GM08714 (cell line): ENCODE measurements at regions not wholly inside any gene's neighbourhood (a gene's known extent, or its start where the extent isn't known, plus 50 kb on each side); places are given as distances from the start of the nearest gene placed in this dataset.
"Not testable (repeated sequence)": the region's sequence is repeated elsewhere in the genome, so short reads cannot be mapped to it uniquely, and the experiment has no call there.

Experiments used
- H3K4me3 ChIP-seq: fragments of 200-500 bp; sonication (Bioruptor generic); 2 replicates; pipeline ENCODE4 v1.5.1; 2014; ENCODE audit warnings: mild to moderate bottlenecking, low read length, inconsistent platforms
- ZNF274 ChIP-seq: IDR thresholded peaks from 2 replicates; pipeline ENCODE4 v1.6.1; 2012; ENCODE audit warnings: mild to moderate bottlenecking, low read depth, low read length

DNA sequence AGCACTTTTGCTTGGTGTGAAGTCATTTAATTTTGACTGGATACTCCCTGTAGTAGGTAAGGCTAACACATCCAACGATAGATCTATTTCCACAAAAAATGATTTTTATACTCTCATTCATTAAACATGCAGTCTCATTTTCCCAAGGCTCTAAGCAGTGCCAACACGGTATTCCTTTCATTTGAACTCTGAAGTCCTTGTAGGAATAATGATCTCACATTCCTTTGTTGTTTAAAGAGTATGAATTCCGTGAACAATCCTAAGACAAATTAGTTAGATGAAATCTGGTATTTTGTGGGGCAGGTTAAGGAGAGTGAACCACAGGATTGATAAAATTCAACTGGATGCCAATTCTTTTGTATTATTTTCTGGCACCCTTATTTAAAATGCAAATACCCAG lies 66.6 kb downstream of the LACC1 start:
- H3K4me3 ChIP-seq = no peak overlapping the region
- no peak for TF ChIP-seq ZNF274

DNA sequence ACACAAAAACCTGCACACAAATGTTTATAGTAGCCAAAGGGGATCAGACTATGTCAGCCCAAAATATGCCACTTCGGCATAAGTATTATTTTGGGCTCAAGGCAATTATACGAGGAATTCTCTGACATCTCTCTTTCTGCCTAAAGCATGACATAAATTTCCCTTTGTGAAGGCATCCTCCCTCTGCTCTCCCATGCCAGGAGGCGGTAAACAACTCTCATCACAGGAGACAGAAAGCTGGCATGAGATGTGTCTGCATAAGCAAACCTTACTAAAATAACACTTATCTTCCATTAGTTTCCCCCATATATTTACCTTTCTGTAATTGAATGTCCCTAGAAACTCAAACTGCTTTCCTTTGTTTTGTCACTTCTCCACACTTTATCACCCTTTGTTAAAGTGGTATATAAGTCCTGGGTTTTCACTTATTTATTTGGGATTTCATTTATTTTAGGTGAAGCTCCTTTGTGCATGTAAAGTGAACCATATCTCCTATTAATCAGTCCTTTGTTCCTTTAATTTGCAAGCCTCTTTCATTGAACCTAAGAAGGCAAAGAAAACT lies 68.3 kb downstream of the LACC1 start:
- no peak for TF ChIP-seq ZNF274
- H3K4me3 ChIP-seq = no peak overlapping the region

DNA sequence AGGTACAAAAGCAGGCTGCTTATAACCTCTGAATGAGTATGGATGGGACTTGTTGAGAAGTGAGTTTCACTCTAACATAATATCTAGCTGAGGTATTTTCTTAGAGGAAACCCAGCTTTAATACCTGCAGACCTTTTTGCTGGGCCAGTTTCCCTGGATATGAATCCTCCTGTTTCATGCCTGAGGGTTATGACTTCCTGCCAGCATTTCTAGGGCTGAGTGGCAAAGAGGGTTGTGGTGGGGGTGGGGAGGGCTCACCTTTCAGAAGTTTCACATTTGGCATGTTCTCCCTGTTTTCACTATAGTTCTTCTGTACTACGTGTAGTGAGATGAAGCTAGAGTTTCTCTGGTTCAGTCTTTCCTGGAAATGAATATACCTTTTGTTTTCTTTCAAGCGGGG lies 73.7 kb downstream of the LACC1 start:
- no peak for TF ChIP-seq ZNF274
- no peak overlapping the region for H3K4me3 ChIP-seq

DNA sequence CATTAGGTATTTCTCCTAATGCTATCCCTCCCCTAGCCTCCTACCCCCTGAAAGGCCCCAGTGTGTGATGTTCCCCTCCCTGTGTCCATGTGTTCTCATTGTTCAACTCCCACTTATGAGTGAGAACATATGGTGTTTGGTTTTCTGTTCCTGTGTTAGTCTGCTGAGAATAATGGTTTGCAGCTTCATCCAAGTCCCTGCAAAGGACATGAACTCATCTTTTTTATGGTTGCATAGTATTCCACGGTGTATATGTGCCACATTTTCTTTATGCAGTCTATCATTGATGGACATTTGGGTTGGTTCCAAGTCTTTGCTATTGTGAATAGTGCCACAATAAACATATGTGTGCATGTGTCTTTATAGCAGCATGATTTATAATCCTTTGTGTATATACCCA lies 77.3 kb downstream of the LACC1 start:
- not testable (repeated sequence) for H3K4me3 ChIP-seq

DNA sequence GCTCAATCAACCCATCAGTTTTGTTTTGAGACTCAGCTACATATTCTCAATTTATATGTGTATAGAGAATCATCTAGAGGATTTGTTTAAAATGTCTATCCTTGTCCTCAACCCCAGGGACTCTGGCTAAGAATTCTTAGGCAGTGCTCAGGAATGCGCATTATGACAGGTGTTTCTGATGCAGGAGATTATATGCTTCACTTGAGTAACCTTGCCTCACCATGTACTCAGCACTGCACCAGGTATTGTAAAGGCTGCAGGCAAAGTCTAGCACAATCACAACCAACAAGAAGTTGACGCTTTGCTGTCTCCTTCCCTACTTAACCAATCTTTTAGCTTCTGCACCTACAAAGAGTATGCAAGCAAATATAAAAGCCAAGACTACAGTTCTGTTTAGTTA lies 79.6 kb downstream of the LACC1 start:
- no peak overlapping the region for H3K4me3 ChIP-seq
- TF ChIP-seq ZNF274 = no peak

DNA sequence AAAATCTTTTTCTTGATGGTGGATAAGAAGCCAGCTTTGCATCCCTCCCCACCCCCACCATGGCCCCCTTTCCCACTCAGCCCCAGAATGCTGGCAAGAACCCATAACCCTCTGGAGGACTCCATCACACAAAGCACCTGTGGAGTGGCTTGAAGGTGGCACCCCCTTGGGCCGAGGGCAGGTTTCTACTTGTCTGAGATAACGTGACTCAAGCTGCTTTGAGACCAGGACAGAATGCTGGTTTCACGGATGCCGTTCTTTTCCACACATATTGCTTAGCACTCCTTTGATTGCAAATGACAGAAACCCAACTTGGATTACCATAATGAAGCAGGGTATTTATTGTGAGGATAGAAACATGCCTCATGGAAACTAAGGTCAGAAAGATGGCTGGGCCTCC lies 82.2 kb downstream of the LACC1 start:
- H3K4me3 ChIP-seq = no peak overlapping the region
- no peak for TF ChIP-seq ZNF274

DNA sequence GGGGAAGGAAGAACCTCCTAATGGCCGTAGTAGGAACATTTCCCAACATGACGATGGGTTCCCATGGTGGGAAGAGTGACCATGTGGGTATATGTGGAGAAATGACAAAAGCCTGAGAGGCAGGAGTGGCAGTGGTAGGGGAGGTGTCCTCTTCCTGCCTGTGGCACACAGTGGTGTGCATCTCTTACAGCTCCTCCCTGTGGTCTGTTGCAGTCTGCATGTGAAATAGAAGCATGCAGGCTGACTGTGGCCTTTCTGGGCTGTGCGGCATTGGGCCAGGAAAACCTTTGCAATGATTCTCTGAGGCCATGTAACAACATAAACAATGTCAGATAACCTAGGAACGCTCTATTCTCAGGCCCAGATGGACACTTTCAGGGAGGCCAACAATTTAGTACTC lies 84.0 kb downstream of the LACC1 start:
- no peak for TF ChIP-seq ZNF274
- no peak overlapping the region for H3K4me3 ChIP-seq

DNA sequence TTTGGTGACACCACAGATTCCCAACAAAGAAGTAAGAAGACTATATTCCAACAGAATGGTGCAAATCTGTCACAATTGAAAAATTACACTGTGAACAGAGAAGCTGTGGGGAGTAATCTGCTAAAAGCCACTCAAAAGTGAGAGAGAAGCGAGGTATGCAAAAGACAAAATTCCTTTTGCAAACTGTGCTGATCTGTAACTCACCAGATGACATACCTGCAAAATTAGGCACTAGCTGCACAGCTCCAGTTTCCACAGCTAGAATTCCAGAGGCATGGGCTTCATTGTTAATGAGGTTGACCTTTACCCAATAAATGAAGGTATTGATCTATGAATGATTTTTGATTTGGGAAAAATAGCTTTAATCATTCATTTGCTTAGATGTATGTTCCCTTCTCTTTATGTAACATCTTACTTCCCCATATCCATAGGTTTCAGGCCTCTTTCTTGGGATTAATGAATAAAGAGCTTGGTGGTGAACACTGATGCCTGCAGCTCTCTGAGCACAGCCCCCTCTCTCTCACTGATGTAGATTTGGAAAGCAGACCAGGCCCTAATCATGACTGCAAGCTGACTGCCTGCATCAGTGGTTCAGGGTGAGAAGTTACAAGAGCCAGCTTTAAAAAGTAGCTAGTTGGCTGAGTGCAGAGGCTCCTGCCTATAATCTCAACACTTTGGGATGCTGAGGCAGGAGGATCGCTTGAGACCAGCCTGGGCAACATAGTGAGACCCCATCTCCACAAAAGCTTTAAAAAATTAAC lies 85.2 kb downstream of the LACC1 start:
- no peak overlapping the region for H3K4me3 ChIP-seq
- no peak for TF ChIP-seq ZNF274

DNA sequence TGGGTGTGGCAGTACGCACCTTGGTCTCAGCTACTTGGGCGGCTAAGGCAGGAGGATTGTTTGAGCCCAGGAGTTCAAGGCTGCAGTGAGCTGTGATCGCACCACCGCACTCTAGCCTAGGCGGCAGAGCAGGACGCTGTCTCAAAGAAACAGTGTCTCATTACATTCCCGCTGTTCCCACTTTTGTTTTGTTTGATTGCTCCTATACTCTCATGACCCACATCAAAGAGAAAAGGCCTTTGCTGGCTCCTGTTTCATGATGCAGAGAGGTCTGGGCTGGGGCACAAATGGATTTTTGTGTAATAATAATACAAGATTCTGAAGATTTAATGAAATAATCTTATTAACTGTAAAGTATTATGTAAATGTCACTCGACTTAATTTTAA lies 85.7 kb downstream of the LACC1 start:
- no peak for TF ChIP-seq ZNF274

DNA sequence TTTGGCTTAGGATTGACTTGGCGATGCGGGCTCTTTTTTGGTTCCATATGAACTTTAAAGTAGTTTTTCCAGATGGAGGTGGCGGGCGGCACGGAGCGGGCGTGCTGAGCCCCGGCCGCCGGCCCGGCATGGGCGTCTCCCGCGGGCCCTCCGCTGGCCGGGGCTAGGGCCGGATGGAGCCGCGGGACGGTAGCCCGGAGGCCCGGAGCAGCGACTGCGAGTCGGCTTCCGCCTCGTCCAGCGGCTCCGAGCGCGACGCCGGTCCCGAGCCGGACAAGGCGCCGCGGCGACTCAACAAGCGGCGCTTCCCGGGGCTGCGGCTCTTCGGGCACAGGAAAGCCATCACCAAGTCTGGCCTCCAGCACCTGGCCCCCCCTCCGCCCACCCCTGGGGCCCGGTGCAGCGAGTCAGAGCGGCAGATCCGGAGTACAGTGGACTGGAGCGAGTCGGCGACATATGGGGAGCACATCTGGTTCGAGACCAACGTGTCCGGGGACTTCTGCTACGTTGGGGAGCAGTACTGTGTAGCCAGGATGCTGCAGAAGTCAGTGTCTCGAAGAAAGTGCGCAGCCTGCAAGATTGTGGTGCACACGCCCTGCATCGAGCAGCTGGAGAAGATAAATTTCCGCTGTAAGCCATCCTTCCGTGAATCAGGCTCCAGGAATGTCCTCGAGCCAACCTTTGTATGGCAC lies 88.7 kb downstream of the LACC1 start:
- H3K4me3 ChIP-seq = not testable (repeated sequence)

More for the DNA sequence above, 85.7 kb downstream of the LACC1 start:
- H3K4me3 ChIP-seq = no peak overlapping the region

DNA sequence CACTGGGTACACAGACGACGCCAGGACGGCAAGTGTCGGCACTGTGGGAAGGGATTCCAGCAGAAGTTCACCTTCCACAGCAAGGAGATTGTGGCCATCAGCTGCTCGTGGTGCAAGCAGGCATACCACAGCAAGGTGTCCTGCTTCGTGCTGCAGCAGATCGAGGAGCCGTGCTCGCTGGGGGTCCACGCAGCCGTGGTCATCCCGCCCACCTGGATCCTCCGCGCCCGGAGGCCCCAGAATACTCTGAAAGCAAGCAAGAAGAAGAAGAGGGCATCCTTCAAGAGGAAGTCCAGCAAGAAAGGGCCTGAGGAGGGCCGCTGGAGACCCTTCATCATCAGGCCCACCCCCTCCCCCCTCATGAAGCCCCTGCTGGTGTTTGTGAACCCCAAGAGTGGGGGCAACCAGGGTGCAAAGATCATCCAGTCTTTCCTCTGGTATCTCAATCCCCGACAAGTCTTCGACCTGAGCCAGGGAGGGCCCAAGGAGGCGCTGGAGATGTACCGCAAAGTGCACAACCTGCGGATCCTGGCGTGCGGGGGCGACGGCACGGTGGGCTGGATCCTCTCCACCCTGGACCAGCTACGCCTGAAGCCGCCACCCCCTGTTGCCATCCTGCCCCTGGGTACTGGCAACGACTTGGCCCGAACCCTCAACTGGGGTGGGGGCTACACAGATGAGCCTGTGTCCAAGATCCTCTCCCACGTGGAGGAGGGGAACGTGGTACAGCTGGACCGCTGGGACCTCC lies 89.4 kb downstream of the LACC1 start:
- H3K4me3 ChIP-seq = not testable (repeated sequence)

DNA sequence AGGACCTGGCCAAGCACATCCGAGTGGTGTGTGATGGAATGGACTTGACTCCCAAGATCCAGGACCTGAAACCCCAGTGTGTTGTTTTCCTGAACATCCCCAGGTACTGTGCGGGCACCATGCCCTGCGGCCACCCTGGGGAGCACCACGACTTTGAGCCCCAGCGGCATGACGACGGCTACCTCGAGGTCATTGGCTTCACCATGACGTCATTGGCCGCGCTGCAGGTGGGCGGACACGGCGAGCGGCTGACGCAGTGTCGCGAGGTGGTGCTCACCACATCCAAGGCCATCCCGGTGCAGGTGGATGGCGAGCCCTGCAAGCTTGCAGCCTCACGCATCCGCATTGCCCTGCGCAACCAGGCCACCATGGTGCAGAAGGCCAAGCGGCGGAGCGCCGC lies 90.2 kb downstream of the LACC1 start:
- not testable (repeated sequence) for H3K4me3 ChIP-seq

DNA sequence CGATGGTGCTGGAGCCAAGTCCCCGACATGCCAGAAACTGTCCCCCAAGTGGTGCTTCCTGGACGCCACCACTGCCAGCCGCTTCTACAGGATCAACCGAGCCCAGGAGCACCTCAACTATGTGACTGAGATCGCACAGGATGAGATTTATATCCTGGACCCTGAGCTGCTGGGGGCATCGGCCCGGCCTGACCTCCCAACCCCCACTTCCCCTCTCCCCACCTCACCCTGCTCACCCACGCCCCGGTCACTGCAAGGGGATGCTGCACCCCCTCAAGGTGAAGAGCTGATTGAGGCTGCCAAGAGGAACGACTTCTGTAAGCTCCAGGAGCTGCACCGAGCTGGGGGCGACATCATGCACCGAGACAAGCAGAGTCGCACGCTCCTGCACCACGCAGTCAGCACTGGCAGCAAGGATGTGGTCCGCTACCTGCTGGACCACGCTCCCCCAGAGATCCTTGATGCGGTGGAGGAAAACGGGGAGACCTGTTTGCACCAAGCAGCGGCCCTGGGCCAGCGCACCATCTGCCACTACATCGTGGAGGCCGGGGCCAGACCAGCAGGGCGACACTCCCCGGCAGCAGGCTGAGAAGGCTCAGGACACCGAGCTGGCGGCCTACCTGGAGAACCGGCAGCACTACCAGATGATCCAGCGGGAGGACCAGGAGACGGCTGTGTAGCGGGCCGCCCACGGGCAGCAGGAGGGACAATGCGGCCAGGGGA lies 91.0 kb downstream of the LACC1 start:
- H3K4me3 ChIP-seq = not testable (repeated sequence)

DNA sequence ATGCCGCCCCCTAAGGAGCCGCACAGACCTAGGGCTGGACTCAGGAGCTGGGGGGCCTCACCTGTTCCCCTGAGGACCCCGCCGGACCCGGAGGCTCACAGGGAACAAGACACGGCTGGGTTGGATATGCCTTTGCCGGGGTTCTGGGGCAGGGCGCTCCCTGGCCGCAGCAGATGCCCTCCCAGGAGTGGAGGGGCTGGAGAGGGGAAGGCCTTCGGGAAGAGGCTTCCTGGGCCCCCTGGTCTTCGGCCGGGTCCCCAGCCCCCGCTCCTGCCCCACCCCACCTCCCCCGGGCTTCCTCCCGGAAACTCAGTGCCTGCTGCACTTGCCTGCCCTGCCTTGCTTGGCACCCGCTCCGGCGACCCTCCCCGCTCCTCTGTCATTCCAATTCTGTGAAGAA lies 91.6 kb downstream of the LACC1 start:
- H3K4me3 ChIP-seq = not testable (repeated sequence)

DNA sequence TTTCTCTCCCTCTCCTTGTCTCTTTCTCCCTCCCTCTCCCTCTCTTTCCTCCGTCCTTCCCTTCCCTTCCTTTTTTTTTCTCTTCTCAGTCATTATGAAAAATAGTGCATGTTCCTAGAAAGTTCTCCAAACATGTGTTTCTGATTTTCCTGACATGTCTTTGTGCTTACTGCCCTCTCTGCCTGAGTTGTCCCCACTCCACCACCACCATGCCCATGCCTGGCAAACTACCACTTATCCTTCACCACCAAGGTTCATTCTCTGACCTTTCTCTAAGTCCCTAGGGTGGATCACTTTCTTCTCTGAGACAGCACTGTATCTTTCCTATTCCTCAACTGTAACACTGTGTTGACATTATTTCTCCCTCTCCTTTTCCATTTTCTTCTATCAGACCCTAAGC lies 98.2 kb downstream of the LACC1 start:
- no peak overlapping the region for H3K4me3 ChIP-seq
- TF ChIP-seq ZNF274 = no peak
